HCT116 (cell line): ENCODE measurements at regions not wholly inside any gene's neighbourhood (a gene's known extent, or its start where the extent isn't known, plus 50 kb on each side); places are given as distances from the start of the nearest gene placed in this dataset.

Experiments
- ATAC-seq: fragments of 200-7000 bp; cut with Tn5 transposase; 2 replicates; pipeline ENCODE4 v1.9.1; 2020; ENCODE audit warnings: mild to moderate bottlenecking, moderate library complexity
- BruUV-seq: library from RNA; stranded (reverse); fragments of 400-500 nt; replicated peaks from 2 replicates; lab custom pipeline; 2021; lab: Mats Ljungman, UMichigan
- CTCF ChIA-PET: fragments of 300-600 bp; sonication (Branson Sonifier 250); formaldehyde crosslinking; loops from one replicate; lab custom pipeline; 2021; ENCODE audit warnings: antibody characterized with exemption; lab: Charles Lee
- POLR2A ChIA-PET: fragments of 300-600, 350-600 bp; sonication (Branson Sonifier 250); formaldehyde crosslinking; loops from one replicate; lab custom pipeline; 2021; ENCODE audit warnings: antibody characterized with exemption; lab: Charles Lee
- RAD21 ChIA-PET, 2 experiments: fragments of 300-600 bp; sonication (Branson Sonifier 250); formaldehyde crosslinking; loops; one replicate each; lab custom pipeline; 2023; ENCODE audit warnings: low total read pairs in 2 of 2; ENCODE audit not compliant: uncharacterized antibody in 2 of 2, unreplicated experiment in 2 of 2, low non-redundant PET in 1 of 2; lab: Charles Lee
- DNase-seq: peaks from one replicate; pipeline ENCODE4 v3.0.0-alpha.2; 2010; ENCODE audit warnings: low read depth, low spot score
- H2AFZ ChIP-seq: fragments of 200-600 bp; shearing (Covaris generic), sonication (generic); 2 replicates; pipeline ENCODE4 v1.6.1; 2017; ENCODE audit warnings: low read depth, mixed run types, mixed read lengths, antibody characterized with exemption, low read length; ENCODE audit not compliant: poor library complexity, severe bottlenecking
- H3K27ac ChIP-seq: 2 replicates; pipeline ENCODE4 v1.5.1; 2012; ENCODE audit warnings: low read depth, low read length
- H3K27me3 ChIP-seq: fragments of 200-600 bp; sonication (generic); 2 replicates; pipeline ENCODE4 v1.6.1; 2016; ENCODE audit warnings: mixed run types, low read length, mixed read lengths; ENCODE audit not compliant: insufficient read depth
- H3K36me3 ChIP-seq, 2 experiments: fragments of 200-500 bp in 1 of 2; fragments of 200-600 bp in 1 of 2; sonication (Bioruptor generic) in 1 of 2; sonication (generic) in 1 of 2; 2 replicates each; pipeline versions ENCODE4 v1.5.1 to v1.6.1; 2014 to 2016; ENCODE audit warnings: low read length in 2 of 2, inconsistent platforms in 1 of 2, mixed read lengths in 1 of 2, mixed run types in 1 of 2; ENCODE audit not compliant: insufficient read depth in 2 of 2, control insufficient read depth in 1 of 2
- H3K4me1 ChIP-seq, 2 experiments: fragments of 200-600 bp in 1 of 2; sonication (generic) in 1 of 2; 2 replicates each; pipeline versions ENCODE4 v1.5.1 to v1.6.1; 2012 to 2017; ENCODE audit warnings: low read length in 2 of 2, inconsistent platforms in 1 of 2, mild to moderate bottlenecking in 1 of 2, mixed read lengths in 1 of 2, mixed run types in 1 of 2, moderate library complexity in 1 of 2; ENCODE audit not compliant: insufficient read depth in 2 of 2, control insufficient read depth in 1 of 2
- H3K4me2 ChIP-seq: fragments of 200-600 bp; sonication (generic); 2 replicates; pipeline ENCODE4 v1.6.1; 2017; ENCODE audit warnings: mixed run types, low read length, mixed read lengths
- H3K4me3 ChIP-seq, 2 experiments: fragments of 200-600 bp in 1 of 2; sonication (generic) in 1 of 2; replicated peaks in 1 of 2; 2 replicates each; pipeline ENCODE4 v1.5.1; 2011 to 2016; ENCODE audit warnings: low read length in 2 of 2, control low read depth in 1 of 2, low read depth in 1 of 2, mild to moderate bottlenecking in 1 of 2, mixed read lengths in 1 of 2, mixed run types in 1 of 2
- H3K79me2 ChIP-seq: fragments of 200-600 bp; sonication (generic); 2 replicates; pipeline ENCODE4 v1.6.1; 2017; ENCODE audit warnings: mild to moderate bottlenecking, mixed run types, low read length, moderate library complexity, mixed read lengths; ENCODE audit not compliant: insufficient read depth
- H3K9ac ChIP-seq: fragments of 200-600 bp; sonication (generic); 2 replicates; pipeline ENCODE4 v1.6.1; 2016; ENCODE audit warnings: low read length, mixed read lengths
- H3K9me2 ChIP-seq: fragments of 200-600 bp; sonication (generic), shearing (Covaris generic); 2 replicates; pipeline ENCODE4 v1.6.1; 2017; ENCODE audit warnings: mixed run types, mild to moderate bottlenecking, moderate library complexity; ENCODE audit not compliant: insufficient read depth
- H3K9me3 ChIP-seq, 2 experiments: fragments of 200-500 bp in 1 of 2; fragments of 200-600 bp in 1 of 2; sonication (Bioruptor generic) in 1 of 2; sonication (generic) in 1 of 2; 2 replicates each; pipeline ENCODE4 v1.6.1; 2014 to 2017; ENCODE audit warnings: low read length in 2 of 2, mixed read lengths in 2 of 2, inconsistent platforms in 1 of 2, low read depth in 1 of 2, mild to moderate bottlenecking in 1 of 2, mixed run types in 1 of 2, moderate library complexity in 1 of 2; ENCODE audit not compliant: control insufficient read depth in 1 of 2, insufficient read depth in 1 of 2
- H4K20me1 ChIP-seq: fragments of 200-600 bp; sonication (generic), shearing (Covaris generic); 2 replicates; pipeline ENCODE4 v1.6.1; 2017; ENCODE audit warnings: mixed run types, mild to moderate bottlenecking, moderate library complexity; ENCODE audit not compliant: insufficient read depth
- CEBPB ChIP-seq: IDR thresholded peaks from 2 replicates; pipeline ENCODE4 v1.6.1; 2012; ENCODE audit warnings: low read depth
- EGR1 ChIP-seq: IDR thresholded peaks from 2 replicates; pipeline ENCODE4 v1.6.1; 2012; ENCODE audit warnings: low read depth
- EZH2 ChIP-seq: fragments of 200-600 bp; sonication (generic); IDR thresholded peaks from 2 replicates; pipeline ENCODE4 v1.6.1; 2017; ENCODE audit warnings: antibody characterized with exemption, mixed run types
- FOSL1 ChIP-seq: IDR thresholded peaks from 2 replicates; pipeline ENCODE4 v1.6.1; 2012; ENCODE audit warnings: low read depth
- POLR2A ChIP-seq: IDR thresholded peaks from 2 replicates; pipeline ENCODE4 v1.7.0; 2011; ENCODE audit warnings: borderline replicate concordance; ENCODE audit not compliant: insufficient read depth, insufficient read length; ENCODE audit errors: extremely low read depth
- RAD21 ChIP-seq: IDR thresholded peaks from 2 replicates; pipeline ENCODE4 v1.6.1; 2012; ENCODE audit warnings: low read depth, mild to moderate bottlenecking
- SIN3A ChIP-seq: IDR thresholded peaks from 2 replicates; pipeline ENCODE4 v1.6.1; 2012; ENCODE audit warnings: low read depth
- YY1 ChIP-seq: IDR thresholded peaks from 2 replicates; pipeline ENCODE4 v1.6.1; 2011; ENCODE audit warnings: low read length, low read depth, moderate library complexity, mild to moderate bottlenecking; ENCODE audit not compliant: insufficient replicate concordance; ENCODE audit errors: extremely low read depth
- ZNF274 ChIP-seq: fragments of 200-500 bp; sonication (Bioruptor generic); IDR thresholded peaks from 2 replicates; pipeline ENCODE4 v1.6.1; 2014; ENCODE audit warnings: mild to moderate bottlenecking, low read depth, low read length, inconsistent platforms
- intact Hi-C: fragments of 100-400 bp; cut with micrococcal nuclease; formaldehyde crosslinking; loops from 2 replicates; pipeline ENCODE4 v1.10.0; 2022
- TF ChIP-seq, protein P1 (sequence below): IDR thresholded peaks from 2 replicates; pipeline ENCODE4 v1.6.1; 2012
- TF ChIP-seq, protein P2 (sequence below): IDR thresholded peaks from 2 replicates; pipeline ENCODE4 v1.6.1; 2012
- TF ChIP-seq, protein P3 (sequence below): IDR thresholded peaks from 2 replicates; pipeline ENCODE4 v1.6.1; 2012; ENCODE audit warnings: low read depth

DNA sequence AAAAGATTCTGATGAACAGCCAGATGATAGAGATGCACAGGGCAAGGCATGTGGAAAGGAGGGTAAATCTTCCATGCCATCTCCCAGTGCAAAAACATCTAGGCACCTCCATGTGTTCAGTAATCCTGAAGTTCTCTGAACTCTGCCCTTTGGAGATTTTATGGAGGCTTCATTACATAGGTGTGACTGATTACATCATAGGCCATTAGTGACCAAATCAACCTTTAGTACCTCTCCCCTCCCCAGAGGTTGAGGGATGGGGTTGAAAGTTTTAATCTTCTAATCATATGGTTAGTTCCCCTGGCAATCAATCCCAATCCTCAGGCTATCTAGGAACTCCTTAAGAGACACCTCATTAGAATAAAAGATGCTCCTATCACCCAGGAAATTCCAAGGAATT lies 2190.2 kb upstream of the PIK3C3 start:
- H3K79me2 ChIP-seq: peaks cover 41% of the 10 kb centered on the region
- H3K9me2 ChIP-seq: no peaks in the 10 kb centered on the region
- ChIA-PET RAD21 (no interaction called here), POLR2A (no interaction called here)
- no peak overlapping the region for H3K4me3 ChIP-seq
- no peak overlapping the region for H3K9ac ChIP-seq
- H3K4me1 ChIP-seq: no peaks in the 10 kb centered on the region
- no peak overlapping the region for H2AFZ ChIP-seq
- intact Hi-C loops: no loop called here
- no peak for DNase-seq
- no peaks in the 10 kb centered on the region for H3K9me3 ChIP-seq
- no peaks in the 10 kb centered on the region for H3K36me3 ChIP-seq
- H3K27ac ChIP-seq: no peak overlapping the region
- TF ChIP-seq CEBPB (no peak), EGR1 (no peak), SIN3A (no peak), RAD21 (no peak), FOSL1 (no peak)
- TF ChIP-seq, protein P1, sequence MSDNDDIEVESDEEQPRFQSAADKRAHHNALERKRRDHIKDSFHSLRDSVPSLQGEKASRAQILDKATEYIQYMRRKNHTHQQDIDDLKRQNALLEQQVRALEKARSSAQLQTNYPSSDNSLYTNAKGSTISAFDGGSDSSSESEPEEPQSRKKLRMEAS: no peak
- TF ChIP-seq, all 23 proteins: peak for 0
- H4K20me1 ChIP-seq: no peaks in the 10 kb centered on the region
- no peaks in the 10 kb centered on the region for H3K27me3 ChIP-seq
- no peak for ATAC-seq
- H3K4me2 ChIP-seq: no peak overlapping the region
- no TSS peak for BruUV-seq
- CTCF ChIA-PET: no interaction called here

DNA sequence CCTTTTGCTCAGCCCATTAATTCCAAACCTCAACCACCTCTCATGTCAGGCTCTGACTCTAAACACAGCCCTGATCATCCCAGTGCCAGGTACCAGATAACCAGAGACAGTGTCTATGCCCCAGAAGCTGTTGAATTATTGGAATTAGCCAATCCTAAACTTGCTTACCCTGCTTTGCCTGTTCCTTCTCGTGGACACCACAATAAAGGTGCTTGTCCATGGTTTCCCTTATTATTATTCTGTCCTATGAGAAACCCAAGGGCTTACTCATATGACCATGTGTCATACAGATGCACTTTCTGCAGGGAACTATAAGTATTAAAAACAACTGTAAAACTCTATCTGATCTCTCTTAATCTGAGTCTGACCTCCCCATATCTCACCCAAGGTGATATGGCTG lies 2193.8 kb upstream of the PIK3C3 start:
- Histone ChIP-seq H3K4me2 (no peak overlapping the region), H3K4me1 (no peaks in the 10 kb centered on the region), H3K9ac (no peak overlapping the region), H3K27ac (no peak overlapping the region), H3K9me2 (no peaks in the 10 kb centered on the region), H3K36me3 (no peaks in the 10 kb centered on the region)
- RAD21 ChIA-PET: no interaction called here
- TF ChIP-seq YY1: no peak
- TF ChIP-seq POLR2A: no peak
- TF ChIP-seq, protein P2, sequence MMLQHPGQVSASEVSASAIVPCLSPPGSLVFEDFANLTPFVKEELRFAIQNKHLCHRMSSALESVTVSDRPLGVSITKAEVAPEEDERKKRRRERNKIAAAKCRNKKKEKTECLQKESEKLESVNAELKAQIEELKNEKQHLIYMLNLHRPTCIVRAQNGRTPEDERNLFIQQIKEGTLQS: no peak
- TF ChIP-seq, protein P1: no peak
- TF ChIP-seq, protein P3, sequence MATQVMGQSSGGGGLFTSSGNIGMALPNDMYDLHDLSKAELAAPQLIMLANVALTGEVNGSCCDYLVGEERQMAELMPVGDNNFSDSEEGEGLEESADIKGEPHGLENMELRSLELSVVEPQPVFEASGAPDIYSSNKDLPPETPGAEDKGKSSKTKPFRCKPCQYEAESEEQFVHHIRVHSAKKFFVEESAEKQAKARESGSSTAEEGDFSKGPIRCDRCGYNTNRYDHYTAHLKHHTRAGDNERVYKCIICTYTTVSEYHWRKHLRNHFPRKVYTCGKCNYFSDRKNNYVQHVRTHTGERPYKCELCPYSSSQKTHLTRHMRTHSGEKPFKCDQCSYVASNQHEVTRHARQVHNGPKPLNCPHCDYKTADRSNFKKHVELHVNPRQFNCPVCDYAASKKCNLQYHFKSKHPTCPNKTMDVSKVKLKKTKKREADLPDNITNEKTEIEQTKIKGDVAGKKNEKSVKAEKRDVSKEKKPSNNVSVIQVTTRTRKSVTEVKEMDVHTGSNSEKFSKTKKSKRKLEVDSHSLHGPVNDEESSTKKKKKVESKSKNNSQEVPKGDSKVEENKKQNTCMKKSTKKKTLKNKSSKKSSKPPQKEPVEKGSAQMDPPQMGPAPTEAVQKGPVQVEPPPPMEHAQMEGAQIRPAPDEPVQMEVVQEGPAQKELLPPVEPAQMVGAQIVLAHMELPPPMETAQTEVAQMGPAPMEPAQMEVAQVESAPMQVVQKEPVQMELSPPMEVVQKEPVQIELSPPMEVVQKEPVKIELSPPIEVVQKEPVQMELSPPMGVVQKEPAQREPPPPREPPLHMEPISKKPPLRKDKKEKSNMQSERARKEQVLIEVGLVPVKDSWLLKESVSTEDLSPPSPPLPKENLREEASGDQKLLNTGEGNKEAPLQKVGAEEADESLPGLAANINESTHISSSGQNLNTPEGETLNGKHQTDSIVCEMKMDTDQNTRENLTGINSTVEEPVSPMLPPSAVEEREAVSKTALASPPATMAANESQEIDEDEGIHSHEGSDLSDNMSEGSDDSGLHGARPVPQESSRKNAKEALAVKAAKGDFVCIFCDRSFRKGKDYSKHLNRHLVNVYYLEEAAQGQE: no peak
- TF ChIP-seq ZNF274: no peak
- no peak for TF ChIP-seq EZH2
- TF ChIP-seq, all 23 proteins: peak for 0
- intact Hi-C loops: no loop called here
- Histone ChIP-seq H3K9me3 (0 out of 4 replicates have a peak, but pooled peaks cover 0 to 4% of the 10 kb centered on the region in 2 experiments), H3K79me2 (peaks cover 16% of the 10 kb centered on the region), H2AFZ (no peak overlapping the region), H3K27me3 (no peaks in the 10 kb centered on the region), H3K4me3 (no peak overlapping the region), H4K20me1 (no peaks in the 10 kb centered on the region)
- DNase-seq (no peak), ATAC-seq (no peak)
- CTCF ChIA-PET: no interaction called here
- no TSS peak for BruUV-seq
- POLR2A ChIA-PET: no interaction called here
